ENCODE measurements at regions not wholly inside any gene's neighbourhood (a gene's known extent, or its start where the extent isn't known, plus 50 kb on each side); places are given as distances from the start of the nearest gene placed in this dataset.

DNA sequence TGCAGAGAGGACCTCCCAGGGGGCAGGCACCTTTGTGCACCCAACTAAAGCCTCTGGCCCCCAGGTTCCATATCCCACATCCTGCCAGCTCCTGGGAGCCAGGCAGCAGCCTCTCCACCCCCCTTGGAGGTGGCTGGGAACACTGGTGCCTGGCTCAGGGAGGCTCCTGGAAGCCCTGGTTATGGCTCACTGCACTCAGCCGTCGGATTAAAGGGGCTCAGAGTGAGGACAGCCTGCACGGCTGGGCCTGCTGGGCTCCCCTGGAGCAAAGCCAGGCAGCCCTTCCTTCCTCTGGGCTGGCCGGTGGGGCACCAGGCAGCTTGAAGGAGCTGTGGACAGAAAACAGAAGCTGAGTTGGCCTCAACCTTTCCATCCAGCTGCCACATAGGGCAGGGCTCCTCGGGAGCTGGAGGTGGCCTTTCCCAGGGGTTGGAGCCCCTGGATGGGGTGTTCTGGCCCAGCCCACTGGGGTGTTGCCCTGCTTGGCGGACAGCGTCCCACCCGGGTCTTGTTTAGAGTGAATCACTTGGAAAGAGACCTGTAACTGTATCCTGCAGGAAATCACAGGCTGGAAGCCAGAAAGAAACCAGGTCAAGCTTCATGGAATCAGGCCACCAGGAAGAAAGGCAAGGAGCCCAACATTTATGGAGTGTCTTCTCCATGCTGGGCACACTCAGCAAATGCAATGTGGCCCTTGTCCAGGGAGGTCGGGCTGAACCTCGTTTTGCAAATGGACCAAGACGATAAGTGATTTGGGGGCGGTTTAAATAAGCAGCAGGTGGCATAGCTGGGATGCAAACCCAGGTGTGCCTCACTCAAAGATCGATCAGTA lies 253.3 kb downstream of the SOX9 start:
- TF ChIP-seq, protein P1, sequence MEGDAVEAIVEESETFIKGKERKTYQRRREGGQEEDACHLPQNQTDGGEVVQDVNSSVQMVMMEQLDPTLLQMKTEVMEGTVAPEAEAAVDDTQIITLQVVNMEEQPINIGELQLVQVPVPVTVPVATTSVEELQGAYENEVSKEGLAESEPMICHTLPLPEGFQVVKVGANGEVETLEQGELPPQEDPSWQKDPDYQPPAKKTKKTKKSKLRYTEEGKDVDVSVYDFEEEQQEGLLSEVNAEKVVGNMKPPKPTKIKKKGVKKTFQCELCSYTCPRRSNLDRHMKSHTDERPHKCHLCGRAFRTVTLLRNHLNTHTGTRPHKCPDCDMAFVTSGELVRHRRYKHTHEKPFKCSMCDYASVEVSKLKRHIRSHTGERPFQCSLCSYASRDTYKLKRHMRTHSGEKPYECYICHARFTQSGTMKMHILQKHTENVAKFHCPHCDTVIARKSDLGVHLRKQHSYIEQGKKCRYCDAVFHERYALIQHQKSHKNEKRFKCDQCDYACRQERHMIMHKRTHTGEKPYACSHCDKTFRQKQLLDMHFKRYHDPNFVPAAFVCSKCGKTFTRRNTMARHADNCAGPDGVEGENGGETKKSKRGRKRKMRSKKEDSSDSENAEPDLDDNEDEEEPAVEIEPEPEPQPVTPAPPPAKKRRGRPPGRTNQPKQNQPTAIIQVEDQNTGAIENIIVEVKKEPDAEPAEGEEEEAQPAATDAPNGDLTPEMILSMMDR (IDR thresholded peaks at IDR 0.05): no peak
- ATAC-seq (ENCODE audit: poor library complexity): no peak
- Histone ChIP-seq H3K27me3 (ENCODE audit: control insufficient read depth in 1 of 2, insufficient read depth in 2 of 2, low read length in 2 of 2) (no peaks in the 10 kb centered on the region), H3K9me3 (ENCODE audit: control insufficient read depth in 1 of 2, insufficient read depth in 1 of 2, low read length in 2 of 2) (peaks cover 0 to 30% of the 10 kb centered on the region in 2 experiments), H3K4me3 (ENCODE audit: low read length) (no peak overlapping the region), H3K4me1 (ENCODE audit: insufficient read depth, low read length) (no peaks in the 10 kb centered on the region), H3K36me3 (ENCODE audit: insufficient read depth, low read length) (no peaks in the 10 kb centered on the region), H3K27ac (ENCODE audit: low read depth in 1 of 2, low read length in 2 of 2) (no peak overlapping the region)
- ChIA-PET CTCF (no interaction called here), POLR2A (no interaction called here)
- Mint-ChIP-seq H3K9me3 (no peaks in the 10 kb centered on the region), H3K27ac (no peak overlapping the region), H3K36me3 (ENCODE audit: low read depth) (no peaks in the 10 kb centered on the region), H3K4me3 (no peak overlapping the region), H3K4me1 (ENCODE audit: low read depth) (no peaks in the 10 kb centered on the region), H3K27me3 (no peaks in the 10 kb centered on the region)
- intact Hi-C loops (cut with DNase I, micrococcal nuclease): no loop called here
- DNase-seq: no peak

DNA sequence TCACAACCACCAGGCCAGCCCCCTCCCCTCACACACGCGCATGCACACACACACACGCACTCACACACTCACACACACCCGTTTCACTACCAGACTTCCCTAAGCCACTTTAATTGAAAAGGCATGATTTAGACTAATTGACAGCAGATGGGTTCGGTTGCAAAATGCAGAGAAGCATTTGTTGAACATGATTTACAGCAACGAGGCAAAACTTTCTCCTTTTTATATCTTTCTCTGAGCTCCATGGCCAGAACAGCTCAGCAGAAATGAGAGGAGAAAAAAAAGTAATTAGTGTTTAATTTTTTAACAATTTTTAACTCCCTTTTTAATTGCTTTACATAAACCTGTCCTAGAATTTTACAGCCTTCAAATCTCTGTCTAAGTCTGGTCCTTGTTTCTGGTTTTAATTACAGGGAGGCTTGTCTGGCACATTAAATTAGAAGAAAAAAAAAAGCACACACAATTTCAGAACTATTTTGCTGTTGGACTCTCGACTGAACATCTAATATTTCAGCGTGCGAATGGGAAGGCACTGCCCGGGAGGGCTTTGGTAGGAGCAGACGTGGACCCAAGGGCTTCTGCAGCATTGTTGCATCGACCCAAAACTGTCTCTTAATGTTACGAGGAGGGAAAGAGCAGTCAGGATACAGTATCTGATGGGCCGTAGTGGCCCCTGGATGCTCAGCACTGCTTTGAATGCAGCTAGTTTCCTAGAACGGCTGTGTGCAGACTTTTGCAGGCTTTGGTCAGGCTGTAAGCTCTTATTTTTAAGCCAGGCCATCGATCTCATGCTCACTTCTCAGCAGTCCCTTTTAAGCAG lies 255.9 kb downstream of the SOX9 start:
- H3K27me3 Mint-ChIP-seq: no peaks in the 10 kb centered on the region
- CTCF ChIA-PET: no interaction called here

More for the DNA sequence above, 255.9 kb downstream of the SOX9 start:
- no peak overlapping the region for H3K4me3 ChIP-seq (ENCODE audit: low read length)
- Mint-ChIP-seq H3K36me3 (ENCODE audit: low read depth) (no peaks in the 10 kb centered on the region), H3K4me3 (no peak overlapping the region), H3K9me3 (no peaks in the 10 kb centered on the region), H3K27ac (no peak overlapping the region), H3K4me1 (ENCODE audit: low read depth) (no peaks in the 10 kb centered on the region)
- H3K27ac ChIP-seq (ENCODE audit: low read depth in 1 of 2, low read length in 2 of 2): no peak overlapping the region
- no peak for ATAC-seq (ENCODE audit: poor library complexity)
- TF ChIP-seq, protein P1 (IDR thresholded peaks at IDR 0.05): no peak
- POLR2A ChIA-PET: no interaction called here
- intact Hi-C loops (cut with DNase I, micrococcal nuclease): no loop called here
- no peaks in the 10 kb centered on the region for H3K27me3 ChIP-seq (ENCODE audit: control insufficient read depth in 1 of 2, insufficient read depth in 2 of 2, low read length in 2 of 2)
- no peaks in the 10 kb centered on the region for H3K4me1 ChIP-seq (ENCODE audit: insufficient read depth, low read length)
- DNase-seq: no peak
- H3K9me3 ChIP-seq (ENCODE audit: control insufficient read depth in 1 of 2, insufficient read depth in 1 of 2, low read length in 2 of 2): peaks cover 0 to 27% of the 10 kb centered on the region in 2 experiments
- H3K36me3 ChIP-seq (ENCODE audit: insufficient read depth, low read length): no peaks in the 10 kb centered on the region

All from CD4-positive, alpha-beta T cell (primary cell).